ENCODE measurements at regions not wholly inside any gene's neighbourhood (a gene's known extent, or its start where the extent isn't known, plus 50 kb on each side); places are given as distances from the start of the nearest gene placed in this dataset.

DNA sequence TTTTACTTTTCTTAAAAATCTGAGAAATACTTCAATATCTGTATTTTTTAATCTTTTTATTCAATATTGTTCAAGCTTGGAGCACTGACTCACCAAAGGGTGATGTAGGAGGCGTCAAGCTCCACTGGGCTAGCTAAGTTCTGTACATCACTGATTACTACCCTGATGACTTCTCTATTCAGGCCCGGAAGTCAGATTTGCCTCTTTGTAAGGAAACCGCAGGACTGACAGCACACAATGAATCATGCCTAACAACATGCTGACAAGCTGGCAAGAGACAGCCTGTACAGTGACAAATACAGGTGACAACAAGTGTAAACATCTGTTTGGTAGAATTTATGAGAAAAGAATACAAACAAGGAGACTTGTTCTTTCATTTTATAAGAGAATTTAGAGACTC is 627.9 kb upstream of the RORB start:
- peak; percentile 35 for ATAC-seq
- H3K27ac Mint-ChIP-seq, result no peak overlapping the region

GRCh38 chr9:73871636-73872035 is 625.5 kb upstream of the RORB start:
- no peak for ATAC-seq
- H3K36me3 Mint-ChIP-seq (ENCODE audit: low read depth), result no peaks in the 10 kb centered on the region

More for the DNA sequence above, 627.9 kb upstream of the RORB start:
- no peak for DNase-seq
- no peaks in the 10 kb centered on the region for H3K9me3 ChIP-seq (ENCODE audit: control insufficient read depth, low read length, poor library complexity, severe bottlenecking)
- Mint-ChIP-seq H3K27me3 (no peaks in the 10 kb centered on the region), H3K4me1 (no peaks in the 10 kb centered on the region), H3K36me3 (ENCODE audit: low read depth) (no peaks in the 10 kb centered on the region), H3K4me3 (no peak overlapping the region)

GRCh38 chr9:73872701-73873100 is 624.4 kb upstream of the RORB start:
- Mint-ChIP-seq H3K27me3 (no peaks in the 10 kb centered on the region), H3K4me1 (no peaks in the 10 kb centered on the region), H3K4me3 (no peak overlapping the region), H3K27ac (no peak overlapping the region), H3K36me3 (ENCODE audit: low read depth) (no peaks in the 10 kb centered on the region)
- ATAC-seq (no peak), DNase-seq (no peak)
- H3K9me3 ChIP-seq (ENCODE audit: control insufficient read depth, low read length, poor library complexity, severe bottlenecking), result no peaks in the 10 kb centered on the region

More at GRCh38 chr9:73871636-73872035, 625.5 kb upstream of the RORB start:
- no peak for DNase-seq
- H3K27me3 Mint-ChIP-seq, result no peaks in the 10 kb centered on the region
- no peak overlapping the region for H3K27ac Mint-ChIP-seq
- H3K4me1 Mint-ChIP-seq, result no peaks in the 10 kb centered on the region
- H3K9me3 ChIP-seq (ENCODE audit: control insufficient read depth, low read length, poor library complexity, severe bottlenecking), result no peaks in the 10 kb centered on the region
- H3K4me3 Mint-ChIP-seq, result no peak overlapping the region

- no peaks in the 10 kb centered on the region for H3K27me3 Mint-ChIP-seq
- H3K9me3 ChIP-seq (ENCODE audit: control insufficient read depth, low read length, poor library complexity, severe bottlenecking), result no peaks in the 10 kb centered on the region
- ATAC-seq, result no peak
- H3K4me3 Mint-ChIP-seq, result no peak overlapping the region
- no peak overlapping the region for H3K27ac Mint-ChIP-seq
- no peak for DNase-seq
- H3K36me3 Mint-ChIP-seq (ENCODE audit: low read depth), result no peaks in the 10 kb centered on the region
- H3K4me1 Mint-ChIP-seq, result no peaks in the 10 kb centered on the region
Measured at GRCh38 chr9:73880101-73880500, 617.0 kb upstream of the RORB start.

- Mint-ChIP-seq H3K27ac (no peak overlapping the region), H3K27me3 (no peaks in the 10 kb centered on the region), H3K4me3 (no peak overlapping the region), H3K4me1 (no peaks in the 10 kb centered on the region), H3K36me3 (ENCODE audit: low read depth) (no peaks in the 10 kb centered on the region)
- H3K9me3 ChIP-seq (ENCODE audit: control insufficient read depth, low read length, poor library complexity, severe bottlenecking), result no peaks in the 10 kb centered on the region
- DNase-seq, result no peak
- ATAC-seq, result no peak
Measured at GRCh38 chr9:73889023-73889422, 608.1 kb upstream of the RORB start.

DNA sequence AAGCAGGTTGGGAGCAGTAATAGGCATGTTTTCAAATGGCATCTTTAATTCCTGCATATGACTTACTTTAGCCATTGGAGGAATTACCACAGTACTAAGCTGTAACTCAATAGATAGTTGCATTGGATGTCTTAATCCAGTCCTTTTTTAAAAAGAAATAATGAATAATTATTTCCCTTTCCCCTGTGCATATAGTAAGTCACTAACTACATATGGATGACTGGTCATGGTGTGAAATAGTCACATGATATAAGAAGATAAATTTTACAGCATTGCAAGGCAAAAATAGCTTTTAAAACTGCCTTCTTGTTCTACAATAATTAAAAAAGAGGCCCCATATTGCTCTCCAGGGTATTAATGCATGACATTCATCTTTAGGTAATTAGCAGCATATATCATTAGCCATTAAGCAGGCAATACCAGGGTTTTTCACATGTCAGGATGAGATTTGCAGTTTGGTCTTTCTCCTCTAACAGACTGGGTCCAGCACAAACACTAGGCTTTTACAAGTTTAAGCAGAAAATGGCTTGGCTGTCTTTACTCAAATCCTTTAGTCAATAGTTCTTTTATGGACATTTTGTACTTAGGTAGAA is 606.4 kb upstream of the RORB start:
- no peaks in the 10 kb centered on the region for H3K36me3 Mint-ChIP-seq (ENCODE audit: low read depth)
- DNase-seq (no peak), ATAC-seq (no peak)
- H3K27me3 Mint-ChIP-seq, result no peaks in the 10 kb centered on the region
- H3K4me1 Mint-ChIP-seq, result no peaks in the 10 kb centered on the region
- no peak overlapping the region for H3K27ac Mint-ChIP-seq
- H3K4me3 Mint-ChIP-seq, result no peak overlapping the region
- H3K9me3 ChIP-seq (ENCODE audit: control insufficient read depth, low read length, poor library complexity, severe bottlenecking), result no peaks in the 10 kb centered on the region

DNA sequence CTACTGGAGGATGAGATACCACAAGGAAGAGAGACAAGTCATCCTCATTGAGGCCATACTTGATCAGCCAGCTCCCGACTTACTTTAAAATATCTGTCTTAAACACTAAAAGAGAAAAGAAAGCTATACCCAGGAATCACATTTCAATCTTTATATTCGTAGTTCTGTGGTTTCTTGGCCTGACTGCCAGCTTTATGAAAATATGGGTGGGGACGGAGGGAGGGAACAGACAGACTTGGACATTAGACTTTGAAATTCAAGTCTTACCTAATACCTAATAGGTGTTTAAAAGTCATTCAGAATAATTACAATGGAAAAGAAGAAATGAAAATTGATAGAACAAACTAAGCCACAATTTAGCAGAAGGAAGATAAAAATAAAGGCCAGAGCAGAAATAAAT is 604.8 kb upstream of the RORB start:
- Mint-ChIP-seq H3K27me3 (no peaks in the 10 kb centered on the region), H3K36me3 (ENCODE audit: low read depth) (no peaks in the 10 kb centered on the region)
- ATAC-seq, result no peak

GRCh38 chr9:73893230-73893629 is 603.9 kb upstream of the RORB start:
- Mint-ChIP-seq H3K27me3 (no peaks in the 10 kb centered on the region), H3K4me3 (no peak overlapping the region), H3K4me1 (no peaks in the 10 kb centered on the region), H3K36me3 (ENCODE audit: low read depth) (no peaks in the 10 kb centered on the region), H3K27ac (no peak overlapping the region)
- no peak for ATAC-seq
- no peaks in the 10 kb centered on the region for H3K9me3 ChIP-seq (ENCODE audit: control insufficient read depth, low read length, poor library complexity, severe bottlenecking)
- DNase-seq, result no peak

More for the DNA sequence above, 604.8 kb upstream of the RORB start:
- DNase-seq, result no peak
- H3K9me3 ChIP-seq (ENCODE audit: control insufficient read depth, low read length, poor library complexity, severe bottlenecking), result no peaks in the 10 kb centered on the region
- Mint-ChIP-seq H3K4me1 (no peaks in the 10 kb centered on the region), H3K4me3 (no peak overlapping the region), H3K27ac (no peak overlapping the region)

GRCh38 chr9:73896061-73896460 is 601.1 kb upstream of the RORB start:
- no peaks in the 10 kb centered on the region for H3K27me3 Mint-ChIP-seq
- H3K4me1 Mint-ChIP-seq, result no peaks in the 10 kb centered on the region
- no peak overlapping the region for H3K4me3 Mint-ChIP-seq
- no peak overlapping the region for H3K27ac Mint-ChIP-seq
- no peaks in the 10 kb centered on the region for H3K9me3 ChIP-seq (ENCODE audit: control insufficient read depth, low read length, poor library complexity, severe bottlenecking)
- ATAC-seq, result no peak
- no peaks in the 10 kb centered on the region for H3K36me3 Mint-ChIP-seq (ENCODE audit: low read depth)
- DNase-seq, result no peak

GRCh38 chr9:73906671-73907070 is 590.5 kb upstream of the RORB start:
- Mint-ChIP-seq H3K27ac (no peak overlapping the region), H3K4me3 (no peak overlapping the region), H3K4me1 (no peaks in the 10 kb centered on the region), H3K36me3 (ENCODE audit: low read depth) (no peaks in the 10 kb centered on the region), H3K27me3 (no peaks in the 10 kb centered on the region)
- DNase-seq, result no peak
- no peak for ATAC-seq
- H3K9me3 ChIP-seq (ENCODE audit: control insufficient read depth, low read length, poor library complexity, severe bottlenecking), result no peaks in the 10 kb centered on the region

DNA sequence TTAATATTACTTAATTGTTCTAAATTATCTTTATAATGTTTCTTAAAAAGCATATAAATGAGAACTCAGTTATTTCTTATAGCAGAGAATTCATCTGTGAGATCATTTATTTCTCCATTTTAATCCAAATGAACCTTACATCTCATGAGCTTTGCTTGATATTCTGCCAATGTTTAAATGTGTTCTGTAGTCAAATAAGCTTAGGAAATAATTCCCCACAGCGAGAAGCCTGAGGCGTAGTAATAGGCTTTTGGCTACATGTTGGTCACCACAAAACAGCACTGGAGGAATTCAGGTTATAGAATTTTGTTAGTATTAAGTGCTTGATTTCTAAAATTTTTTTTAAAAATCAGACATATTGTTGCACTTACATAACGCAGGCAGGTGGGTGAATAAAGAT is 585.3 kb upstream of the RORB start:
- Mint-ChIP-seq H3K4me3 (no peak overlapping the region), H3K27ac (no peak overlapping the region), H3K36me3 (ENCODE audit: low read depth) (no peaks in the 10 kb centered on the region), H3K4me1 (no peaks in the 10 kb centered on the region), H3K27me3 (no peaks in the 10 kb centered on the region)
- no peak for DNase-seq
- no peaks in the 10 kb centered on the region for H3K9me3 ChIP-seq (ENCODE audit: control insufficient read depth, low read length, poor library complexity, severe bottlenecking)
- no peak for ATAC-seq

DNA sequence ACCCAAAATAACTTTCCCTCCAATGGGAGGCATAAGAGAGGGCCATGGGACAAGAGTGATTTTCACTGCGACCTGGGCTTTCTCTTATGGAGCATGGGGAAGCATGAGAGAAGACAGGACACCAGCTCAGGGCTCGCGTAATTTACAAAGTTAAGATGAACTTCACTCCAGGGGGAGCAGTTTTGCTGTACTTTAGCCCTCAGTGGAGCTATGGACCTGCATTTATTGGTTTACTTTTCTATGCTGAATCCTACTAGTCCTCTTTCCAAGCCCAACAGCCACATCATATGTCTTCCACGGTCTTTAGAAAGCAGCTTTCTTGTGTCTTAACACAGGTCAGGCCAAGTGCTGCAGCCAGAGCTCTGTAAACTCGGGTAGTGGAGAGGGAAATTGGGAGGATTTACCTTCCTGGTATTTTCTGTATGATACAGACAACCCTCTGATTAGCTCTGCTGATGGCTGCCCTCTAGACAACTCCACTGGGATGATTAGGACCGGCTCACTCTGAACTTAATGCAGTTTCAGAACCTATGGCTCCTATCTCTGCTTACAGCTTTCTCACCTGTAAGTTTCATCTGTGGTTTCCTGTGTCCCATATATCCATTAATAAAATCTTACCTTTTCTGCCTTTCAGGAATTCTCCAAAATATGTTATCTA is 581.0 kb upstream of the RORB start:
- no peaks in the 10 kb centered on the region for H3K36me3 Mint-ChIP-seq (ENCODE audit: low read depth)

GRCh38 chr9:73919712-73920111 is 577.4 kb upstream of the RORB start:
- no peak overlapping the region for H3K27ac Mint-ChIP-seq

More for the DNA sequence above, 581.0 kb upstream of the RORB start:
- no peak for DNase-seq
- no peaks in the 10 kb centered on the region for H3K27me3 Mint-ChIP-seq
- no peaks in the 10 kb centered on the region for H3K9me3 ChIP-seq (ENCODE audit: control insufficient read depth, low read length, poor library complexity, severe bottlenecking)
- ATAC-seq, result no peak
- no peak overlapping the region for H3K27ac Mint-ChIP-seq
- H3K4me3 Mint-ChIP-seq, result no peak overlapping the region
- H3K4me1 Mint-ChIP-seq, result no peaks in the 10 kb centered on the region

GRCh38 chr9:73923796-73924195 is 573.3 kb upstream of the RORB start:
- Mint-ChIP-seq H3K36me3 (ENCODE audit: low read depth) (no peaks in the 10 kb centered on the region), H3K27ac (no peak overlapping the region), H3K4me3 (no peak overlapping the region), H3K4me1 (no peaks in the 10 kb centered on the region), H3K27me3 (no peaks in the 10 kb centered on the region)
- DNase-seq (no peak), ATAC-seq (no peak)
- H3K9me3 ChIP-seq (ENCODE audit: control insufficient read depth, low read length, poor library complexity, severe bottlenecking), result no peaks in the 10 kb centered on the region

More at GRCh38 chr9:73919712-73920111, 577.4 kb upstream of the RORB start:
- Mint-ChIP-seq H3K4me1 (no peaks in the 10 kb centered on the region), H3K27me3 (no peaks in the 10 kb centered on the region), H3K4me3 (no peak overlapping the region), H3K36me3 (ENCODE audit: low read depth) (no peaks in the 10 kb centered on the region)
- DNase-seq, result no peak
- no peaks in the 10 kb centered on the region for H3K9me3 ChIP-seq (ENCODE audit: control insufficient read depth, low read length, poor library complexity, severe bottlenecking)
- ATAC-seq, result no peak
